Hepatic stellate cell (primary cell): ENCODE measurements at regions not wholly inside any gene's neighbourhood (a gene's known extent, or its start where the extent isn't known, plus 50 kb on each side); places are given as distances from the start of the nearest gene placed in this dataset.
"Not testable (repeated sequence)": the region's sequence is repeated elsewhere in the genome, so short reads cannot be mapped to it uniquely, and the experiment has no call there.

ENCODE experiments used
- DNase-seq: peaks from one replicate; pipeline ENCODE4 v3.0.0; 2011; ENCODE audit warnings: low spot score

GRCh38 chr3:162722796-162723195 lies 1226.2 kb downstream of the OTOL1 start:
- not testable (repeated sequence) for DNase-seq

- DNase-seq = no peak
Measured at GRCh38 chr3:162729686-162730085, 1233.1 kb downstream of the OTOL1 start.

GRCh38 chr3:162731961-162732360 lies 1235.4 kb downstream of the OTOL1 start:
- DNase-seq = not testable (repeated sequence)

- no peak for DNase-seq
Measured at GRCh38 chr3:162738784-162739183, 1242.2 kb downstream of the OTOL1 start.

- no peak for DNase-seq
Measured at GRCh38 chr3:162740941-162741596, 1244.5 kb downstream of the OTOL1 start.

GRCh38 chr3:162742159-162742717 lies 1245.6 kb downstream of the OTOL1 start:
- no peak for DNase-seq

- no peak for DNase-seq
Measured at GRCh38 chr3:162743091-162743490, 1246.5 kb downstream of the OTOL1 start.

GRCh38 chr3:162760789-162761188 lies 1264.2 kb downstream of the OTOL1 start:
- DNase-seq = no peak

GRCh38 chr3:162764051-162764807 lies 1267.6 kb downstream of the OTOL1 start:
- DNase-seq = no peak

- DNase-seq = no peak
Measured at GRCh38 chr3:162764808-162765071, 1268.1 kb downstream of the OTOL1 start.

GRCh38 chr3:162765524-162765923 lies 1268.9 kb downstream of the OTOL1 start:
- no peak for DNase-seq

GRCh38 chr3:162769564-162769963 lies 1273.0 kb downstream of the OTOL1 start:
- DNase-seq = no peak

- no peak for DNase-seq
Measured at GRCh38 chr3:162770551-162770950, 1273.9 kb downstream of the OTOL1 start.

GRCh38 chr3:162774613-162775100 lies 1278.0 kb downstream of the OTOL1 start:
- DNase-seq = no peak

- no peak for DNase-seq
Measured at GRCh38 chr3:162776148-162776547, 1279.5 kb downstream of the OTOL1 start.

GRCh38 chr3:162777118-162777517 lies 1280.5 kb downstream of the OTOL1 start:
- DNase-seq = no peak

- no peak for DNase-seq
Measured at GRCh38 chr3:162780313-162780712, 1283.7 kb downstream of the OTOL1 start.

GRCh38 chr3:162799910-162800309 lies 1303.3 kb downstream of the OTOL1 start:
- no peak for DNase-seq

GRCh38 chr3:162802228-162802965 lies 1305.8 kb downstream of the OTOL1 start:
- DNase-seq = no peak

GRCh38 chr3:162810776-162811175 lies 1314.2 kb downstream of the OTOL1 start:
- no peak for DNase-seq

- no peak for DNase-seq
Measured at GRCh38 chr3:162842549-162843216, 1346.1 kb downstream of the OTOL1 start.

GRCh38 chr3:162845918-162846317 lies 1349.3 kb downstream of the OTOL1 start:
- no peak for DNase-seq
